ENCODE measurements at regions not wholly inside any gene's neighbourhood (a gene's known extent, or its start where the extent isn't known, plus 50 kb on each side); places are given as distances from the start of the nearest gene placed in this dataset.

DNA sequence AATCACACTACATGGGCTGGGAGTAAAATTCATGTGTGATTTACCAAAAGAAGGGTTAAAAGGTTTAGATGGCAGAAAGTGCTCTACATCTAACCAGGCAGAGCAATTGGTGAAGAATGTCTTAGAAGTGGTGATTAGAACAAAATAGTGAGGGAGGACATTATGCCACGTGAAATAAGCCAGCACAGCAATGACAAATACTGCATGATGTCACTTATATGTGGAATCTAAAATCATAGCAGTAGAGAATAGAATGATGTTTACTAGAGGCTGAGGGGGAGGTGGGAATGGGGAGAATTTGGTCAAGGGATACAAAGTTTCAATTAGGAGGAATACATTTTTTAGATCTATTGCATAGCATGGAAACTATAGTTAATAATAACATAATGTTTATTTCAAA lies 253.3 kb downstream of the KCNS3 start:
- FAIRE-seq, result no peak

DNA sequence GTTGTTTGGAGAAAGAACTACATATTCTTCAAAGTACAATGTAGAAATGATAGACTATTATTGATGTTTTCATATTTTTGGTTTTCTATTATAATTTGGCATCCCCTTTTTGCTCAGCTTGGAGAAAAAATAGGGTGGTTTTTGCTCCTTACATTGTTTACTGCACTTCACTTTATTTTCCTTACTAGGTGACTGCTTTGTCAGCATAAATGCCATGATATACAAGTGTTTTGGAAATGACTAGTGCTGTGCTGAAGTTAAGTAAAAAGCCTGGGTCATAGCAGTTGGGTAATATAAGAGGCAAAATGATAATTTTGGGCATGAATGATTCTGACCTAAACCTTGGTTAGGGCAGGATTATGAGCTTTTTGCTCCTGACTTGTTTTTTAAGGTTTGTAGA lies 250.9 kb downstream of the KCNS3 start:
- FAIRE-seq, result no peak
- POLR2A ChIA-PET, result no interaction called here

More for the DNA sequence above, 253.3 kb downstream of the KCNS3 start:
- H3K27ac ChIP-seq, result no peak overlapping the region
- no peak overlapping the region for H3K4me2 ChIP-seq
- CTCF ChIA-PET, result no interaction called here
- TF ChIP-seq, protein P1, sequence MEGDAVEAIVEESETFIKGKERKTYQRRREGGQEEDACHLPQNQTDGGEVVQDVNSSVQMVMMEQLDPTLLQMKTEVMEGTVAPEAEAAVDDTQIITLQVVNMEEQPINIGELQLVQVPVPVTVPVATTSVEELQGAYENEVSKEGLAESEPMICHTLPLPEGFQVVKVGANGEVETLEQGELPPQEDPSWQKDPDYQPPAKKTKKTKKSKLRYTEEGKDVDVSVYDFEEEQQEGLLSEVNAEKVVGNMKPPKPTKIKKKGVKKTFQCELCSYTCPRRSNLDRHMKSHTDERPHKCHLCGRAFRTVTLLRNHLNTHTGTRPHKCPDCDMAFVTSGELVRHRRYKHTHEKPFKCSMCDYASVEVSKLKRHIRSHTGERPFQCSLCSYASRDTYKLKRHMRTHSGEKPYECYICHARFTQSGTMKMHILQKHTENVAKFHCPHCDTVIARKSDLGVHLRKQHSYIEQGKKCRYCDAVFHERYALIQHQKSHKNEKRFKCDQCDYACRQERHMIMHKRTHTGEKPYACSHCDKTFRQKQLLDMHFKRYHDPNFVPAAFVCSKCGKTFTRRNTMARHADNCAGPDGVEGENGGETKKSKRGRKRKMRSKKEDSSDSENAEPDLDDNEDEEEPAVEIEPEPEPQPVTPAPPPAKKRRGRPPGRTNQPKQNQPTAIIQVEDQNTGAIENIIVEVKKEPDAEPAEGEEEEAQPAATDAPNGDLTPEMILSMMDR (IDR thresholded peaks at IDR 0.05), result no peak
- TF ChIP-seq CEBPB (IDR thresholded peaks at IDR 0.05) (no peak), HOXA7 (CRISPR knock-in tag; IDR thresholded peaks at IDR 0.05) (no peak), ZFP36 (IDR thresholded peaks at IDR 0.05; ENCODE audit: borderline replicate concordance, partially characterized antibody) (no peak), KDM5A (IDR thresholded peaks at IDR 0.05) (no peak), POLR2A (IDR thresholded peaks at IDR 0.05; ENCODE audit: low read length) (no peak)
- TF ChIP-seq, protein P2, sequence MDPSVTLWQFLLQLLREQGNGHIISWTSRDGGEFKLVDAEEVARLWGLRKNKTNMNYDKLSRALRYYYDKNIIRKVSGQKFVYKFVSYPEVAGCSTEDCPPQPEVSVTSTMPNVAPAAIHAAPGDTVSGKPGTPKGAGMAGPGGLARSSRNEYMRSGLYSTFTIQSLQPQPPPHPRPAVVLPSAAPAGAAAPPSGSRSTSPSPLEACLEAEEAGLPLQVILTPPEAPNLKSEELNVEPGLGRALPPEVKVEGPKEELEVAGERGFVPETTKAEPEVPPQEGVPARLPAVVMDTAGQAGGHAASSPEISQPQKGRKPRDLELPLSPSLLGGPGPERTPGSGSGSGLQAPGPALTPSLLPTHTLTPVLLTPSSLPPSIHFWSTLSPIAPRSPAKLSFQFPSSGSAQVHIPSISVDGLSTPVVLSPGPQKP (IDR thresholded peaks at IDR 0.05; ENCODE audit: low read depth, low read length), result no peak
- no peak overlapping the region for H3K4me3 ChIP-seq
- H3K9me3 ChIP-seq, result no peaks in the 10 kb centered on the region
- 0% methylated on average over 1 of the region's 1 CpG for WGBS (ENCODE audit: missing lambda C conversion rate)
- no peak for ATAC-seq
- POLR2A ChIA-PET, result no interaction called here
- no peaks in the 10 kb centered on the region for H3K4me1 ChIP-seq
- DNase-seq (ENCODE audit: low read depth in 1 of 2, low spot score in 1 of 2), result no peak

DNA sequence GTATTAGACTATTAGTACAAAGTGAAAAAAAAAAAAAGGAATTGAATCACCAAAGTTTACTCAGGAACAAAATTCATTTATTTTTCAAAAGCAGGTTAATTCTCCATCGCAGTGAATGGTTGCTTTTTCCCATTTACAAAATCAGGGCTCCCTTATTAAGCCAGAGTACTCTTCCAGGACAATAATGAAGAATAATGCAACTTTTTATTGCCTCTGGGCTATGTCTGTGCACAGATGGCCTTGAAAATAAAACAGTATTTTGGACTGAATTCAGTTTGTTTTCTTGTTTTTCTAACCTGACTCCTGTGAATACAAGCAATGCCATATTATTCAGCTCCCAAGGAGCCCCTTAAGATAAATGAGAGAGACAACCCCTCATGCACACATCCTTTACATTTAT lies 246.8 kb downstream of the KCNS3 start:
- H3K9me3 ChIP-seq, result no peaks in the 10 kb centered on the region
- ChIA-PET POLR2A (no interaction called here), CTCF (no interaction called here)
- H3K27ac ChIP-seq, result no peak overlapping the region
- TF ChIP-seq CBX2 (IDR thresholded peaks at IDR 0.05; ENCODE audit: borderline replicate concordance, low read depth) (no peak), NPAS2 (CRISPR knock-in tag; IDR thresholded peaks at IDR 0.05; ENCODE audit: borderline replicate concordance) (no peak), ZNF302 (CRISPR knock-in tag; IDR thresholded peaks at IDR 0.05) (no peak), ZSCAN20 (CRISPR knock-in tag; IDR thresholded peaks at IDR 0.05) (no peak), SREBF2 (IDR thresholded peaks at IDR 0.05) (no peak), POLR2AphosphoS2 (conservative IDR thresholded peaks at IDR 0.05; ENCODE audit: low read length) (no peak), RAD21 (conservative IDR thresholded peaks at IDR 0.05 in 1 of 2, IDR thresholded peaks at IDR 0.05 in 1 of 2) (no peak)
- TF ChIP-seq, protein P2 (IDR thresholded peaks at IDR 0.05; ENCODE audit: low read depth, low read length), result no peak
- DNase-seq (ENCODE audit: low read depth in 1 of 2, low spot score in 1 of 2) (no peak), ATAC-seq (no peak), FAIRE-seq (no peak)
- 28% methylated on average over 1 of the region's 1 CpG for WGBS (ENCODE audit: missing lambda C conversion rate)
- H3K4me1 ChIP-seq, result no peaks in the 10 kb centered on the region
- H3K4me2 ChIP-seq, result no peak overlapping the region
- no peak overlapping the region for H3K4me3 ChIP-seq

More for the DNA sequence above, 250.9 kb downstream of the KCNS3 start:
- no peaks in the 10 kb centered on the region for H3K9me3 ChIP-seq
- H3K27ac ChIP-seq, result no peak overlapping the region
- H3K4me3 ChIP-seq, result no peak overlapping the region
- no peak for DNase-seq (ENCODE audit: low read depth in 1 of 2, low spot score in 1 of 2)
- H3K4me1 ChIP-seq, result no peaks in the 10 kb centered on the region
- H3K4me2 ChIP-seq, result no peak overlapping the region
- CTCF ChIA-PET, result no interaction called here
- no peak for ATAC-seq
- peak; percentile 83 for TF ChIP-seq MAFK (IDR thresholded peaks at IDR 0.05; ENCODE audit: partially characterized antibody)
- TF ChIP-seq FOSL2 (IDR thresholded peaks at IDR 0.05), result no peak
- TF ChIP-seq FOSL2 (CRISPR knock-in tag; IDR thresholded peaks at IDR 0.05), result no peak
- TF ChIP-seq POLR2AphosphoS2 (conservative IDR thresholded peaks at IDR 0.05; ENCODE audit: low read length), result no peak
- TF ChIP-seq MYC (IDR thresholded peaks at IDR 0.05; ENCODE audit: borderline replicate concordance, low read length), result no peak
- TF ChIP-seq EP300 (IDR thresholded peaks at IDR 0.05), result no peak
